IPS DF 6.9 (cell line): ENCODE measurements at regions not wholly inside any gene's neighbourhood (a gene's known extent, or its start where the extent isn't known, plus 50 kb on each side); places are given as distances from the start of the nearest gene placed in this dataset.

Source experiments
- DNase-seq: peaks from one replicate; pipeline ENCODE4 v3.0.0-alpha.2; 2013; ENCODE audit warnings: low read depth, low spot score
- H3K27ac ChIP-seq: one replicate; pipeline ENCODE4 v1.5.1; 2013; ENCODE audit warnings: low read length, control low read depth
- H3K27me3 ChIP-seq: 2 replicates; pipeline ENCODE4 v1.6.1; 2013; ENCODE audit warnings: mild to moderate bottlenecking, low read length; ENCODE audit not compliant: control insufficient read depth, insufficient read depth
- H3K36me3 ChIP-seq: 2 replicates; pipeline ENCODE4 v1.6.1; 2013; ENCODE audit warnings: low read length; ENCODE audit not compliant: control insufficient read depth, insufficient read depth
- H3K4me1 ChIP-seq: 2 replicates; pipeline ENCODE4 v1.6.1; 2013; ENCODE audit warnings: low read length; ENCODE audit not compliant: control insufficient read depth, insufficient read depth
- H3K4me3 ChIP-seq: 2 replicates; pipeline ENCODE4 v1.5.1; 2013; ENCODE audit warnings: mild to moderate bottlenecking, low read length
- H3K9me3 ChIP-seq: 2 replicates; pipeline ENCODE4 v1.6.1; 2013; ENCODE audit warnings: low read length, inconsistent platforms; ENCODE audit not compliant: control insufficient read depth, insufficient read depth
- WGBS: extraction: QIAGEN DNeasy Blood & Tissue Kit; methylation state at CpG from one replicate; pipeline ENCODE4 v1.1.7; 2013; ENCODE audit warnings: mixed read lengths, missing lambda C conversion rate; ENCODE audit not compliant: insufficient read length, insufficient coverage; 5-methylcytosine and 5-hydroxymethylcytosine counted together

DNA sequence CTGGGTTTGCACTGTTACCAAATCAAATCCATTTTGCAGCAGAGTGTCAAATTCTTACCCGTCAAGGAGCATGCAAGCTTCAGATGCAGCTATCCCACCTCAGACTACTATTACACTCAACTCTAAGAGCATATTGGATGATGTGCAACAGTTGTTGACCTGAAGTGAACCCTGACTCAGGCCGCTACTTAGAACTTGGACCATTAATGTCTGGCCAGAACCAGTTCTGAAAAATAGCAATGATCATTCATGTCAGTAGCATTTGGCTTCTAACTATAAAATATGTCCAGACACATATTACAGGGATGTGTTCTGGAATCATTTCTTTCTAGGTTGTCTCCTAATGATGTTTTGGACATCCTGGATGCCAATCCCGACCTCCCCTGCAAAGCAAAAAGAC, 135.5 kb upstream of the PKDCC start:
- Histone ChIP-seq H3K4me1 (no peaks in the 10 kb centered on the region), H3K36me3 (no peaks in the 10 kb centered on the region), H3K9me3 (no peaks in the 10 kb centered on the region), H3K27me3 (no peaks in the 10 kb centered on the region), H3K4me3 (no peak overlapping the region), H3K27ac (no peak overlapping the region)
- DNase-seq = no peak
- WGBS = no CpG with 5 or more reads among the region's 3 CpGs

DNA sequence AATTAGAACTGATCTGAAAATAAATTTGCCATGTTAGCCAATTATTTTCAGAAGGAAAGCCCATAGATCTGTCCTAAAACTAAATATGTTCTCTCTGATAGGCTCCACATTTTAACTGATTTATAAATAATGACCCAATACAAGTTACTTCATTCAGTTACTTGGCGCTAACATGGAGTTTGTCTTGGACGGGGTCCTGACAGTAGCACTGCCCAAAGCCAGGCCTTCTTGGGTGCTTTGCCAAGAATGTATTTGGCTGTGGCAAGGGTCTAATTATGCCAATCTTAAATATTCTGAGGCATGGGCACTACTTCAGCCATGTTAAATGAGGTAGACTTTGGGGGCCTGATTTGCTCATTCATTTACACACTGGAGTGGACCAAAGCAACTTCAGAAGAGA, 135.0 kb upstream of the PKDCC start:
- no peaks in the 10 kb centered on the region for H3K9me3 ChIP-seq
- no CpG with 5 or more reads among the region's 2 CpGs for WGBS
- H3K4me3 ChIP-seq = no peak overlapping the region
- H3K27ac ChIP-seq = no peak overlapping the region
- DNase-seq = no peak
- H3K36me3 ChIP-seq = no peaks in the 10 kb centered on the region
- H3K4me1 ChIP-seq = no peaks in the 10 kb centered on the region
- no peaks in the 10 kb centered on the region for H3K27me3 ChIP-seq

DNA sequence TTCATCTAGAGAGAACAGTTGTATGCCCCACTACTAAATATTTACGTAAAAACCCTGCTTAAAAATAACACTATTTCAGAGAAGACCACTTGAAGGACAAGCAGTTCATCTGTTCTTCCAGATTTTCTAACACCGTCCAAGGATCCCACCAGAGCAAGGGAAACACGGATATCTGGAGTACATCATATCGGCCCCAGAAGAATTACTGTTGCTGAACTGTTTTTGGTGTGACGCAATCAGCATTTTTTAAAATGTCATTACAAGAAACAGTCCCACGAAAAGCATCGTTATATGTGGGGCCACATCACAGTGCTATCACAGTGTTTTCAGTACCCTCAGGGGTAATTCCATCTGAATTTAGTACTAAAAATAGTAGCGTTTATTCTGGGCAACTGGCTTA, 134.5 kb upstream of the PKDCC start:
- Histone ChIP-seq H3K36me3 (no peaks in the 10 kb centered on the region), H3K9me3 (no peaks in the 10 kb centered on the region), H3K27ac (no peak overlapping the region), H3K4me1 (no peaks in the 10 kb centered on the region), H3K4me3 (no peak overlapping the region), H3K27me3 (no peaks in the 10 kb centered on the region)
- DNase-seq = no peak
- no CpG with 5 or more reads among the region's 8 CpGs for WGBS

DNA sequence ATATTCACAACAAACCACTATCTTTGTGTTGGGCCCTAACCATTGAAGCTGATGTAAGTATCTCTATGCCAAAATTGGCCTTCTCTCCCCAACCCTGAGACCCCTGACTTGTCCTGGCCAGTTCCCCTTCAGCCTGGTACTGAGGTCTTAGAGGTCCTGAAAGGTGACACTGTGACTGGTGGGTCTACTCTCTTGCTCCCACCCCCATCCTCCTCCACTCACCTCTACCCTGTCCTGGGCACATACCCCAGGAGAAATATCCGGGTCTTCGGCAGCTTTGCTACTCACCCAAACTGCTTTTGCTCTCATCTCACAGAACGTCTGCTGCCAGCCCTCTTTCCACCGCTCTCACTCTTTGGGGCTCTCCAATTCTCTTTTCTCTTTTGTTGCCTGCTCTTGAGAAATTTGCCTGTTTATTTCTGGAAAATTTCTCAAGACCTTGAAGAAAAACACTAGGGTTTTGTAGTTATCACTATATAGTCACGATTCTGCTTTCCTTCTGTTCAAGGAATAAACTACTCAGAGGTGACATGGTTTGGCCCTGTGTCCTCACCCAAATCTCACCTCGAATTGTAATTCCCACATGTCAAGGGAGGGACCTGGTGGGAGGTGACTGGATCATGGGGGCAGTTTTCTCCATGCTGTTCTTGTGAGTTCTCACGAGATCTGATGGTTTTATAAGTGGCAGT, 133.8 kb upstream of the PKDCC start:
- H3K36me3 ChIP-seq = no peaks in the 10 kb centered on the region
- DNase-seq = no peak
- H3K27ac ChIP-seq = no peak overlapping the region
- H3K9me3 ChIP-seq = no peaks in the 10 kb centered on the region
- no CpG with 5 or more reads among the region's 7 CpGs for WGBS
- H3K27me3 ChIP-seq = no peaks in the 10 kb centered on the region
- no peak overlapping the region for H3K4me3 ChIP-seq
- H3K4me1 ChIP-seq = no peaks in the 10 kb centered on the region

DNA sequence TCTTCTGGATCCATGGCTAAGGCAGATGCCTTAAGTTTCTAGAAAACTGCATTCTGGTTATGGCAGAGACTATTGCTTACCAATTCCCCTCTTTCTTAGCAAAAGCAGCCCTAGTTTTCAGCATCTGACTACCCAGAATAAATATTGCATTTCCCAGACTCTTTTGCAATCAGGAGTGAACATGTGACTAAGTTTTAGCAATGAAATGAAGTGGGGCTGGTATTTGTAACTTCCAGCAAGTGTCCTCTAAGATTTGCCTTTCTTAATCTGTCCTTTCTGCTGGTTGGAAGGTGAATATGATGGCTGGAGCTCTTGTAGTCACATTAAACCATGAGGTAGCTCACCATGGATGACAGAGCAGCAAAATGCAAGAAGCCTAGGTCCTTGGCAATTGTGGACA, 132.9 kb upstream of the PKDCC start:
- H3K4me1 ChIP-seq = no peaks in the 10 kb centered on the region
- DNase-seq = no peak
- no peak overlapping the region for H3K4me3 ChIP-seq
- H3K27ac ChIP-seq = no peak overlapping the region
- no peaks in the 10 kb centered on the region for H3K36me3 ChIP-seq
- H3K27me3 ChIP-seq = no peaks in the 10 kb centered on the region
- no peaks in the 10 kb centered on the region for H3K9me3 ChIP-seq

DNA sequence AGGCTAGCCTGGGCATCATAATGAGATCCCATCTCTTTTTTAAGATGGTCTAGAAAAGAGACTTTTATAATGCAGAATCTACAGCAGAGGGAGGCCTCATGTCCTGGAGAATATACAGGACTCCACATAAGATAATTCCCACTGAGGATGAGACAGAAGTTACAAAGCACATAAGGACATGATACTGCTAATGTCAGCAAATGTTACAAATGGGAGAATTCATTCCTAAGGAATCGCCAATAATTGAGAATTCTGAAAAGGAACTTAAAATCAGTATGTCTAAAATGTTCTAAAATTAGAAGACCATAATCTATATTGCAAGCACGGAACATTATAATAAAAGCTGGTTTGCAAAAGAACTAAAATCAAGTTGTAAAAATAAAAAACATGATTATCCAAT, 131.6 kb upstream of the PKDCC start:
- no CpG with 5 or more reads among the region's 2 CpGs for WGBS
- Histone ChIP-seq H3K4me3 (no peak overlapping the region), H3K27me3 (no peaks in the 10 kb centered on the region), H3K36me3 (no peaks in the 10 kb centered on the region), H3K27ac (no peak overlapping the region), H3K4me1 (no peaks in the 10 kb centered on the region), H3K9me3 (no peaks in the 10 kb centered on the region)
- DNase-seq = no peak

DNA sequence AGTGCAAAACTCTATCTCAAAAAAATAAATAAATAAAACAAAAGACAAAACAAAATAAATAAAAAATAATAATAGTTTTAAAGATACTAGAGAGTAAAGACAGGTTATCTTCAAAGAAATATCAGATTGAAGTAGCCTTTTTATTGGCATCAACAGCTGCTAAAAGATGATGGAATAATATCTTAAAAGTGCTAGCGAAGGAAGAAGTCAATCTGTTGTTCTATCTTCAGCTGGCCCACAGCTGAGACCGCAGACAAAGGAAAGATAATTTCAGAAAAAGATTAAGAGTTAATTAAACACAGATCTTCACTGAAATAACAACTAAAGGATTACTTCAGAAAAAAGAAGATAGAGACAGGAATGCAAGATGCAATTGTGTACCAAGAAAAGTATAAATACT, 130.2 kb upstream of the PKDCC start:
- Histone ChIP-seq H3K4me3 (no peak overlapping the region), H3K36me3 (no peaks in the 10 kb centered on the region), H3K9me3 (no peaks in the 10 kb centered on the region), H3K4me1 (no peaks in the 10 kb centered on the region), H3K27me3 (no peaks in the 10 kb centered on the region), H3K27ac (no peak overlapping the region)
- DNase-seq = no peak
- WGBS = no CpG with 5 or more reads among the region's 2 CpGs

DNA sequence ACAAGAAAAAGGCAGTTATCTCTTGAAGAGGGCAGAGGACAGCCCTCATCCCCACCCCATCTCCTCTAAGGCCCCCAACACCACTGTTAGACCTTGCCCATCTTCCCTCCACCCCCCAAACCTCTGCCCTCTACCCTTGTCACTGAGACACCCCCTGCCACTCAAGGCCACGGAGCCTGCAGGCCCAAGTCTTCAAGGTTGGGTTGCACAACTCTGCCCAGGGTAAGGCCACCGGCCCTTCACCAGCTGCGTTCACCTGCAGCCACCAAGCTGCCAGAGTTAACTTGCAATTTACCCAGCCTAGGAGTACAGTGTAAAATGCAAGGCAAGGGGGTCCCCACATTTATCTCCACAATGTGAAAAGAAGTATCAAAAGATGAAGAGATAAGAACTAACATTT, 128.7 kb upstream of the PKDCC start:
- H3K36me3 ChIP-seq = no peaks in the 10 kb centered on the region
- WGBS = no CpG with 5 or more reads among the region's 3 CpGs
- H3K27ac ChIP-seq = no peak overlapping the region
- no peak overlapping the region for H3K4me3 ChIP-seq
- H3K9me3 ChIP-seq = no peaks in the 10 kb centered on the region
- DNase-seq = no peak
- no peaks in the 10 kb centered on the region for H3K4me1 ChIP-seq
- no peaks in the 10 kb centered on the region for H3K27me3 ChIP-seq

DNA sequence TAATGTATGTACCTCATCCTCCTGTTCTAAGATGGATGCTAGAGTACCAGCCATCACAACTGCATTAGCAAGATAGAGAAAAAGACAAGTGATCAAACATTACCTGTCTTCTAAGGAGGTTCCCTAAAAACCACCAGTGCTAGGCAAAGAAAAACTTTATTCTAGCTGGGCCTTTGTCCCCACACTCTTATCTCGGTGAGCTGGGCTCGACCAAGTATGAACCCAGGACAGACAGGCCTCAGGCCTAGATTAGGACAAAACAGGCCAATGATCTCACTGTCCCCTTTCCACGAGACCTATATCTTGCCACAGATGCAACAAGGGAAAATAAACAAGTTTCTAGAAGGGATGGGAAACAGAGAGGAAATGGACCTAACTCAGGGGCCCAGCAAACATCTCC, 127.6 kb upstream of the PKDCC start:
- no CpG with 5 or more reads among the region's 3 CpGs for WGBS
- no peaks in the 10 kb centered on the region for H3K36me3 ChIP-seq
- no peaks in the 10 kb centered on the region for H3K27me3 ChIP-seq
- H3K27ac ChIP-seq = no peak overlapping the region
- DNase-seq = no peak
- H3K4me3 ChIP-seq = no peak overlapping the region
- no peaks in the 10 kb centered on the region for H3K4me1 ChIP-seq
- H3K9me3 ChIP-seq = no peaks in the 10 kb centered on the region

DNA sequence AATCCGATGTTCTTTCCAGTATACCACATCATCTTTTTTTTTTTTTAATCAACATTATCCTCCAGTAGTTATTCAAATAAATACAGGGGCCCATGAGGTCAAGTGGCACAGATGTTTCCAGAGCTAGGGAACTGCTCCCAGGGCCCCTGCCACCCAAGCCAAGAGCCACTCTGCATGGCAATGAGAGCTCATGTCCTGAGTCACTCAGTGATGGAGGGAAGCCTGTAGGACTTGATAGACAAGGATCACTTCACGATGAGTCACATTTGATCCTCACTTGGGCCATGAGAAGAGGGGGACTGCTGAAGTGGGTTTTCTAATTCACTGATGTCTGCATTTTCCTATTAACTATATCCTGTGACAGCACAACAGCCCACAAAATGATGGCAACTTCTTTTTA, 127.0 kb upstream of the PKDCC start:
- H3K27me3 ChIP-seq = no peaks in the 10 kb centered on the region
- no peaks in the 10 kb centered on the region for H3K4me1 ChIP-seq
- H3K36me3 ChIP-seq = no peaks in the 10 kb centered on the region
- WGBS = no CpG with 5 or more reads among the region's 2 CpGs
- no peaks in the 10 kb centered on the region for H3K9me3 ChIP-seq
- no peak overlapping the region for H3K27ac ChIP-seq
- no peak overlapping the region for H3K4me3 ChIP-seq
- DNase-seq = no peak

DNA sequence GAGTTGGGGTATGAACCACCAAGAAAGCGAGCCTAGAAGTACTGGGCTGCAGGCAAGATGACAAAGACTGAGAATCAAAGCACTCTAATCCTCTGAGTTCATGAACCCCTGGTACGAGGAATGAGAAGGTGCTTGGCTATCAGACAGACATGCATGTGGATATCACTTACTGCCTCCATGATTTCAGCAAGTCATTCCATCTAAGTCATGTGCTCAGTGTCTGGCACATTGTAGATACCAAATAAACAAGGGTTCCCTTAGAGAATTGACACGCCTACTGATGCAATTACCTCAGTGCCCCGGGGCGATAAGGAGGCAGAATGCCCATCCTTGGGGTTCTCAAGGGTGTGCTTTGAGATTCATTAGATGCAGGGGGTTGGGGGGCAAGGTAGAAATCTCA, 125.6 kb upstream of the PKDCC start:
- no peak overlapping the region for H3K27ac ChIP-seq
- WGBS = no CpG with 5 or more reads among the region's 5 CpGs
- no peak for DNase-seq

More for the DNA sequence above, 125.6 kb upstream of the PKDCC start:
- Histone ChIP-seq H3K4me3 (no peak overlapping the region), H3K9me3 (no peaks in the 10 kb centered on the region), H3K27me3 (no peaks in the 10 kb centered on the region), H3K36me3 (no peaks in the 10 kb centered on the region), H3K4me1 (no peaks in the 10 kb centered on the region)
